Endothelial cell of umbilical vein (primary cell): ENCODE measurements at regions not wholly inside any gene's neighbourhood (a gene's known extent, or its start where the extent isn't known, plus 50 kb on each side); places are given as distances from the start of the nearest gene placed in this dataset.

Experiments
- BruUV-seq: library from RNA; stranded (reverse); fragments of 400-500 nt; replicated peaks from 2 replicates; lab custom pipeline; 2021; lab: Mats Ljungman, UMichigan
- CTCF ChIA-PET: fragments of 300-600, 350-600 bp; sonication (Branson Sonifier 250); formaldehyde crosslinking; loops from one replicate; lab custom pipeline; 2021; ENCODE audit warnings: antibody characterized with exemption, inconsistent platforms; lab: Charles Lee
- POLR2A ChIA-PET: fragments of 300-600, 350-600 bp; sonication (Branson Sonifier 250); formaldehyde crosslinking; loops from one replicate; lab custom pipeline; 2021; ENCODE audit warnings: antibody characterized with exemption, inconsistent platforms; lab: Charles Lee
- DNase-seq: peaks from one replicate; pipeline ENCODE4 v3.0.0-alpha.2; 2011; ENCODE audit warnings: low read depth, low spot score
- FAIRE-seq: peaks from 2 replicates; lab custom pipeline; 2011; peaks lifted over from hg19 to GRCh38; lab: Jason Lieb, UNC
- H2AFZ ChIP-seq: 2 replicates; pipeline ENCODE4 v1.6.0; 2012; ENCODE audit warnings: low read depth, low read length, control low read depth, inconsistent platforms
- H3K27ac ChIP-seq: 2 replicates; pipeline ENCODE4 v1.5.1; 2011; ENCODE audit warnings: low read depth, mild to moderate bottlenecking, control low read depth, low read length, moderate library complexity; ENCODE audit not compliant: insufficient read depth
- H3K27me3 ChIP-seq, 2 experiments: 2 replicates each; pipeline versions ENCODE4 v1.6.0 to v1.6.1; 2011; ENCODE audit warnings: low read length in 2 of 2, mixed read lengths in 1 of 2; ENCODE audit not compliant: control insufficient read depth in 2 of 2, insufficient read depth in 2 of 2
- H3K36me3 ChIP-seq, 2 experiments: 2 replicates in 1 of 2; 3 replicates in 1 of 2; pipeline ENCODE4 v1.5.1; 2011; ENCODE audit warnings: low read length in 2 of 2, mild to moderate bottlenecking in 1 of 2, moderate library complexity in 1 of 2; ENCODE audit not compliant: control insufficient read depth in 2 of 2, insufficient read depth in 2 of 2; ENCODE audit errors: extremely low read depth in 1 of 2
- H3K4me1 ChIP-seq: 3 replicates; pipeline ENCODE4 v1.5.1; 2011; ENCODE audit warnings: mild to moderate bottlenecking, low read length; ENCODE audit not compliant: control insufficient read depth, insufficient read depth; ENCODE audit errors: extremely low read depth
- H3K4me2 ChIP-seq: 2 replicates; pipeline ENCODE4 v1.6.1; 2011; ENCODE audit warnings: low read length, control low read depth, mixed read lengths; ENCODE audit not compliant: insufficient read depth
- H3K4me3 ChIP-seq, 3 experiments: fragments of 200-600 bp in 1 of 3; sonication (generic), shearing (Covaris generic) in 1 of 3; replicated peaks in 1 of 3; 2 replicates each; pipeline ENCODE4 v1.5.1; 2011 to 2016; ENCODE audit warnings: control low read depth in 3 of 3, low read length in 3 of 3, mild to moderate bottlenecking in 2 of 3, inconsistent platforms in 1 of 3, low read depth in 1 of 3, moderate library complexity in 1 of 3; ENCODE audit not compliant: insufficient read depth in 1 of 3
- H3K79me2 ChIP-seq: 2 replicates; pipeline ENCODE4 v1.6.0; 2012; ENCODE audit warnings: low read length, inconsistent platforms; ENCODE audit not compliant: control insufficient read depth, insufficient read depth
- H3K9ac ChIP-seq: replicated peaks from 2 replicates; pipeline ENCODE3; 2011; ENCODE audit warnings: low read length, control low read depth; ENCODE audit not compliant: insufficient read depth; ENCODE audit errors: extremely low read depth
- H3K9me1 ChIP-seq: replicated peaks from 3 replicates; pipeline ENCODE4 v1.6.0; 2011; ENCODE audit warnings: mild to moderate bottlenecking, low read length; ENCODE audit not compliant: control insufficient read depth, insufficient read depth; ENCODE audit errors: extremely low read depth
- H3K9me3 ChIP-seq: replicated peaks from 2 replicates; pipeline ENCODE4 v1.5.1; 2012; ENCODE audit warnings: low read length, inconsistent platforms; ENCODE audit not compliant: control insufficient read depth, insufficient read depth
- H4K20me1 ChIP-seq: replicated peaks from 2 replicates; pipeline ENCODE3; 2011; ENCODE audit warnings: mild to moderate bottlenecking, low read length; ENCODE audit not compliant: control insufficient read depth, insufficient read depth; ENCODE audit errors: extremely low read depth
- CTCF ChIP-seq, 2 donors: IDR thresholded peaks; 1 replicate in 1 of 2; 2 replicates in 1 of 2; pipeline ENCODE4 v1.5.1; 2011; ENCODE audit warnings: low read length in 2 of 2, mild to moderate bottlenecking in 2 of 2, moderate library complexity in 2 of 2, control low read depth in 1 of 2, inconsistent platforms in 1 of 2, low read depth in 1 of 2; ENCODE audit not compliant: insufficient read depth in 1 of 2; ENCODE audit errors: extremely low read depth in 1 of 2
- EZH2 ChIP-seq: IDR thresholded peaks from 2 replicates; pipeline ENCODE4 v1.6.1; 2012; ENCODE audit warnings: borderline replicate concordance, low read depth, mild to moderate bottlenecking, moderate library complexity, low read length, inconsistent platforms; ENCODE audit not compliant: severe bottlenecking
- FOS ChIP-seq: IDR thresholded peaks from 2 replicates; pipeline ENCODE4 v1.6.1; 2011; ENCODE audit warnings: mild to moderate bottlenecking, low read length, moderate library complexity, borderline replicate concordance; ENCODE audit not compliant: insufficient read depth
- GATA2 ChIP-seq: IDR thresholded peaks from 2 replicates; pipeline ENCODE4 v1.7.0; 2011; ENCODE audit warnings: low read depth, mild to moderate bottlenecking, moderate library complexity, mixed read lengths, low read length; ENCODE audit not compliant: insufficient read length, insufficient read depth
- JUN ChIP-seq: IDR thresholded peaks from 2 replicates; pipeline ENCODE4 v1.6.1; 2011; ENCODE audit warnings: borderline replicate concordance, low read depth; ENCODE audit not compliant: insufficient read length, insufficient read depth
- MYC ChIP-seq: IDR thresholded peaks from one replicate; pipeline ENCODE4 v1.6.1; 2011; ENCODE audit warnings: mild to moderate bottlenecking, low read depth, low read length
- POLR2A ChIP-seq: IDR thresholded peaks from 2 replicates; pipeline ENCODE4 v1.6.1; 2012; ENCODE audit warnings: low read depth, mild to moderate bottlenecking, control low read depth, low read length
- POLR2AphosphoS5 ChIP-seq: IDR thresholded peaks from 2 replicates; pipeline ENCODE4 v1.6.1; 2012; ENCODE audit warnings: low read depth, mild to moderate bottlenecking, control low read depth, low read length, moderate library complexity; ENCODE audit not compliant: insufficient read depth
- dilution Hi-C: fragments of 300-500 bp; cut with MboI; formaldehyde crosslinking; loops from one replicate; pipeline ENCODE4 v1.15.0; 2019; ENCODE audit warnings: low sequenced_read_pairs; ENCODE audit not compliant: extremely low pct_ligation_motif_present
- intact Hi-C: fragments of 100-400 bp; cut with micrococcal nuclease; formaldehyde crosslinking; loops from one replicate; pipeline ENCODE4 v1.10.0; 2022
- TF ChIP-seq, protein P1 (sequence below): IDR thresholded peaks from 2 replicates; pipeline ENCODE4 v1.6.1; 2011; ENCODE audit not compliant: insufficient read depth, insufficient read length

DNA sequence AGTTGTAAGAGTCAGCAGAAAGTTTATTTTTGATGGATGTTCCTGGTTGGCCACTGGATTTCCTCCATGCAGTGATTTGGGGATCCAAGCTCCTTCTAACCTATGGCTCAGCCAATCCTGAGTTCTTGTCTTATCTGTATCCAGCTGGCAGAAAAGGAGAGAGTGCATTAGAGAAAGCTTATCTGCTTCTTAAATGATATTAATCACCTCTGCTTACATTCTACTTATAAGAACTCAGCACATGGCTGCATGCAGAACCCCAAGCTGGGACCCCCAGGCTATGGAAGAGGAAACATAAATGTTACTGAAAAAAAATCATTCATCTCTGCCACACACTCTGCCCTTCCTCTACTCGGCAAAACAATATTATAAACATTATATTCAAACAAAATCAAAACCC is 739.8 kb upstream of the AUTS2 start:
- intact Hi-C loops (no loop called here), dilution Hi-C loops (no loop called here)
- CTCF ChIA-PET = no interaction called here
- H3K36me3 ChIP-seq = no peaks in the 10 kb centered on the region
- TF ChIP-seq, protein P1, sequence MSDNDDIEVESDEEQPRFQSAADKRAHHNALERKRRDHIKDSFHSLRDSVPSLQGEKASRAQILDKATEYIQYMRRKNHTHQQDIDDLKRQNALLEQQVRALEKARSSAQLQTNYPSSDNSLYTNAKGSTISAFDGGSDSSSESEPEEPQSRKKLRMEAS = no peak
- TF ChIP-seq FOS (no peak), POLR2AphosphoS5 (no peak), MYC (no peak), POLR2A (no peak)
- H3K79me2 ChIP-seq = no peaks in the 10 kb centered on the region
- H3K4me1 ChIP-seq = no peaks in the 10 kb centered on the region
- FAIRE-seq (no peak), DNase-seq (no peak)
- peaks cover 4% of the 10 kb centered on the region for H3K9me3 ChIP-seq
- BruUV-seq = no TSS peak
- H2AFZ ChIP-seq = no peak overlapping the region
- POLR2A ChIA-PET = no interaction called here
- H4K20me1 ChIP-seq = no peaks in the 10 kb centered on the region
- H3K9me1 ChIP-seq = no peaks in the 10 kb centered on the region
- no peak overlapping the region for H3K27ac ChIP-seq
- H3K4me3 ChIP-seq = no peak overlapping the region
- H3K27me3 ChIP-seq = no peaks in the 10 kb centered on the region
- no peak overlapping the region for H3K4me2 ChIP-seq
- H3K9ac ChIP-seq = no peak overlapping the region

DNA sequence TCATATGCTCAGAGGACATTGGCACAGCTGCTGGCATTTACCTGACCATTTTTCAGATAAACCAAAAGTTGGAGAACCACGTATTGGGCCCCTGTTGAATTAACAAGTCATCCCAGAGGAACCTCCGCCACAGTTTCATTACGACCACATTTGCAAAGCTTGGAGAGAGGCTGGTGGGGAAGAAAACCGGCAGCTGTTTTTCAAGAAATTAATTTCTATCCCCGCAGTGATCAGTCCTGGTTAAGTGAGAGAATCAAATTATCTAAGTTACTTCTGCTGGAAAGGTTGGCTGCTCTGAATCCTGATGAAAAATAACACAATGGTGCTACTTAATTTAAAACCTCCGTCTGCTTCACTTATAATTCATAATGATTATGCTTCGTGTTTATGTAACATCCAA is 737.1 kb upstream of the AUTS2 start:
- ChIA-PET POLR2A (no interaction called here), CTCF (no interaction called here)
- Histone ChIP-seq H2AFZ (no peak overlapping the region), H3K4me3 (no peak overlapping the region), H3K9me3 (peaks cover 4% of the 10 kb centered on the region), H3K9me1 (no peaks in the 10 kb centered on the region), H3K4me1 (no peaks in the 10 kb centered on the region), H3K27me3 (no peaks in the 10 kb centered on the region), H3K79me2 (no peaks in the 10 kb centered on the region), H3K36me3 (no peaks in the 10 kb centered on the region), H3K9ac (no peak overlapping the region), H4K20me1 (no peaks in the 10 kb centered on the region), H3K4me2 (no peak overlapping the region), H3K27ac (no peak overlapping the region)
- intact Hi-C loops = no loop called here
- no TSS peak for BruUV-seq
- DNase-seq = no peak
- no peak for FAIRE-seq
- dilution Hi-C loops = no loop called here
- TF ChIP-seq EZH2 = no peak
- TF ChIP-seq FOS = no peak
- no peak for TF ChIP-seq POLR2AphosphoS5
- no peak for TF ChIP-seq CTCF (IDR thresholded peaks at IDR 0.05; ENCODE audit: extremely low read depth in 1 of 2, insufficient read depth in 1 of 2, low read depth in 1 of 2, low read length in 2 of 2)
- no peak for TF ChIP-seq GATA2
- no peak for TF ChIP-seq JUN
- no peak for TF ChIP-seq MYC
- no peak for TF ChIP-seq POLR2A
- TF ChIP-seq, protein P1 = no peak
